Peyer's patch (tissue), 4 donors: ENCODE measurements at regions not wholly inside any gene's neighbourhood (a gene's known extent, or its start where the extent isn't known, plus 50 kb on each side); places are given as distances from the start of the nearest gene placed in this dataset.

Source experiments
- CTCF ChIP-seq, 6 experiments: fragments of 450-650 bp in 4 of 6; fragments of 200-600 bp in 2 of 6; sonication (generic) in 1 of 6; IDR thresholded peaks; one replicate each; pipeline ENCODE4 v1.5.1; 2017 to 2019; ENCODE audit warnings: antibody characterized with exemption in 6 of 6, mild to moderate bottlenecking in 3 of 6, moderate library complexity in 1 of 6
- POLR2A ChIP-seq, 2 donors: fragments of 450-650 bp; IDR thresholded peaks; one replicate each; pipeline ENCODE4 v1.5.1; 2017; ENCODE audit warnings: antibody characterized with exemption in 2 of 2, mild to moderate bottlenecking in 2 of 2, moderate library complexity in 2 of 2

GRCh38 chrY:17045124-17045523, 834.9 kb downstream of the CDY2B start:
- TF ChIP-seq CTCF (IDR thresholded peaks at IDR 0.05) (no peak), POLR2A (IDR thresholded peaks at IDR 0.05) (no peak)
